HG02884 (cell line): ENCODE measurements at regions not wholly inside any gene's neighbourhood (a gene's known extent, or its start where the extent isn't known, plus 50 kb on each side); places are given as distances from the start of the nearest gene placed in this dataset.

Source experiments
- ATAC-seq: cut with Tn5 transposase; IDR thresholded peaks from one replicate; pipeline ENCODE4 v1.9.1; 2021; ENCODE audit warnings: mild to moderate bottlenecking, moderate library complexity; ENCODE audit not compliant: unreplicated experiment

DNA sequence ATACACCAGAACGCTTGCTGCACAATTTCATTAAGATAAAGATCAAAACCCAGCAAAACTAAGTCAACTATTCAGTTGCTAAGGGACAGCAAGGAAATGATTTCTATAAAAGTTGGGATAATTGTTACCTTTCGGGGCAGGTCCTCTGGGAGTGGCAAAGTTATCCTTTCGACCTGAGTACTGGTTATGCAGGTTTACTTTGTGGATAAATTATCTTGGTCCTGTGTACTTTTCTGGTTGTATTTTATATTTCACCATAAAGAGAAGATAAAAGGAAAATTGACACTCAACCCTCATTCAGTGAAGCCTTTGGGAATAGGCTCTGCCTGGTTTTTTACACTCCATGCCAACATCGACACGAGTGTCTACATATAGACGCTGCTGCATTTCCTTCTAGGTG lies 146.5 kb downstream of the SYK start:
- ATAC-seq, result no peak

- no peak for ATAC-seq
Measured at GRCh38 chr9:90950600-90950999, 149.0 kb downstream of the SYK start.

GRCh38 chr9:90953200-90953599 lies 151.6 kb downstream of the SYK start:
- ATAC-seq, result no peak

GRCh38 chr9:90953805-90954204 lies 152.2 kb downstream of the SYK start:
- ATAC-seq, result no peak

- no peak for ATAC-seq
Measured at GRCh38 chr9:90956026-90956810, 154.6 kb downstream of the SYK start.

- ATAC-seq, result no peak
Measured at GRCh38 chr9:90958328-90958727, 156.7 kb downstream of the SYK start.

DNA sequence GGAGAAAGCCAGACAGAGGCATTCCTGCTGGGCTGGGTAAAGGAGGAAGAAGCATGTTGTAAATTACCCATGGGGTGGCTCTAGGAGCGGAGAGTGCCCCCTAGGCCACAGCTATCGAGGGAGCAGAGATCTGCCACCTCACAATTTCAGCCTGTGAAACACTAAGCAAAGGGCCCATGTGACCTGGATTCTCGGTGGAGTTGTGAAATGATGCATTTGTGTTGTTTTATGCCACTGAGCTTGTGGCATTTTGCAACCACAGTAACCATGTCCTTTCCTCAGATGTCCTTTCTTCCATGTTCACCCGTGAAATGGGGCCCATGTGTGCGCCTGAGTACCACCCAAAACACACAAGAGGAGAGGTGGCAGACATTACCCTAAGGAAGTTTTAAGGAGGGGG lies 159.3 kb downstream of the SYK start:
- ATAC-seq, result no peak

DNA sequence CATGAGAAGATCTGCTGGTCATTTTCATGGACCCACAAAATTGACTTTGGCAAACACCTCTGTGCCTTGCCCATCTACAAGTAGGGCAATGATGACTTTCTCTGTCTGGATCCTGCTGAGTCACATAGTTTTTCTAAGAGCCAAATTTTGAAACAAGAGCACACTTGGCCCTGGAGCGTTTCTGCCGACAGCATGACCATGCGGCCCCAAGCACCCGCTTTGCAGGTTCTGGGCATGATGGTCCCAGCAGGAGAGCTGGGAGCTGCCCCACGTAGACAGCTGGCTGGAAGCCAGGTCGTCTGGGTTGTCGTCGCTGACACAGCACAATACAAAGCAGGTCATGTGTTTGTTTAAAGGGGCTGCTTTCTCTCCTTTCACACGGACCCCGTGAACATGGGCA lies 159.8 kb downstream of the SYK start:
- no peak for ATAC-seq

GRCh38 chr9:90964101-90965020 lies 162.7 kb downstream of the SYK start:
- ATAC-seq, result no peak

DNA sequence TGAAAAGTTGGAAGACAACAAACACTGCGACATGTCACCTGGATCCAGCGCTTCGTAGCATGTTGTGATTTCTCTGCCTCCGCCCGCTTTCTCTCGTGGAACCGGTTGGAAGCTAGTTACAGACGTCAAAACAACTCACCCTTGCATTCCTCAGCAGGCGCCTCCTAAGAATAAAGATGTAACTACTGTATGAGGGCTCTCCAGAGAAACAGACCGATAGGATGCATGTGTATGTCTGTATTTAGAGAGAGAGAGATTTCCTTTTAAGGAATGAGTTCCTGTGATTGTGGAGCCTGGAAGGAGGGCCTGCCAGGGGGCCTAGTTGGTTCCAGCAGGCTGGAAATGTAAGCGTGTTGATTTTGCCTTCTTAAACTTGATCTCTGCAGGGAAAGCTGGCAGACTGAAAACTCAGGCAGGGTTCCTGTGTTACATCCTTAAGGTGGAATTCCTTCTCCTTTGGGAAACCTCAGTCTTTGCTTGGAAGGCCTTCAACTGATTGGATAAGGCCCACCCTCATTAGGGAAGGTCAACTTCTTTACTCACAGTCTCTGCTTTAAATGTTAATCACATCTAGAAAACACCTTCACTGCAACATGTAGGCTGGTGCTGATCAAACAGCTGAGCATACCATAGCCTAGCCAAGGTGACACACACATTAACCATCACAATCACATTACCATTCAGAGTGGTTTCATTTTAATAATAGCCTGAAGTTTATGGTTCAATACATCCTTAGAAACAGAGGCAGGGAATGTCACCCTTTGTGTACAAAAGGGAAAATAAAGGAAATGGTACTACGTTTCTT lies 163.8 kb downstream of the SYK start:
- no peak for ATAC-seq

DNA sequence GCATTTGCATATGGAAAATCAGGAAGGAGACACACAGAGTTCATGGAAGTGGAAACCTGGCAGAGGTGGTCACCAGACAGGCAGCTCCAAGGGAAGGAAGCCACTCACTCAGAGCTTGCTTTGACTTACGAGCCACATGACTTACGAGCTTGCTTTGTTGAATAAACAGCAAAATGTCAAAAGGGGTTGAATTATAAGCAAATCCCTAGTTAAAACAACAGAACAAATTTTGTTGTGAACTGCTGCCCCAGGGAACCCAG lies 164.3 kb downstream of the SYK start:
- ATAC-seq, result no peak

GRCh38 chr9:90966480-90967144 lies 165.0 kb downstream of the SYK start:
- no peak for ATAC-seq

- ATAC-seq, result no peak
Measured at GRCh38 chr9:90967145-90967538, 165.5 kb downstream of the SYK start.

DNA sequence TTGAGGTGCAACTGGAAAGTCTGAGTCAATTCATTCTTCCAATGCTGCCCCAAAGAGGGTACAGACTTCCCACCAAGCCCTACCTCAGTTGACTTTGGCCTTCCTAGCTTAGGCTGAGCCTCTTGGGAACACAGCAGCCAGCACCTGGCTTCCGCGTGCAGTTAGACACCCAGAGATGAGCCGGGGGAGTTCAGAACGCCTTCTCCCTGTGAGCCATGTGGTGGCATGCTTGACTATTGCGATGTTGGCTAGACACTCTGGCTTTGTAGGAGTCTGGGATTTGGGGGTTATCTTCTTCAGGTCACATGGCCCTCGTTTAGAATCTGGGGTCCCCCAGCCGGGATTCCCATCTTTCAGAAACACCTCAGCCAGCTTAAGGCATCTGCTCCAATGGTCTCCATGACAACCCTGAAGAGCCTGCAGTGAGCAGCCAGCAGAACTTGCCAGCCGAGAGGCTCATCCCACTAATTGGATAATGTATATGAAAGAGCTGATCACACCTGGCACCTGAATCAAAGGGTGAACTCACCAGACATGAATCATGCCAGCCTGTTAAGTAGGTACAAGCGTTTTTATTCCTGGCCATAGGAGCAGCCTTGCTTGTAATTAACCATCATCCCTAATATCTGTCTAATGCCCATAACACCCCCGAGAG lies 167.5 kb downstream of the SYK start:
- no peak for ATAC-seq

DNA sequence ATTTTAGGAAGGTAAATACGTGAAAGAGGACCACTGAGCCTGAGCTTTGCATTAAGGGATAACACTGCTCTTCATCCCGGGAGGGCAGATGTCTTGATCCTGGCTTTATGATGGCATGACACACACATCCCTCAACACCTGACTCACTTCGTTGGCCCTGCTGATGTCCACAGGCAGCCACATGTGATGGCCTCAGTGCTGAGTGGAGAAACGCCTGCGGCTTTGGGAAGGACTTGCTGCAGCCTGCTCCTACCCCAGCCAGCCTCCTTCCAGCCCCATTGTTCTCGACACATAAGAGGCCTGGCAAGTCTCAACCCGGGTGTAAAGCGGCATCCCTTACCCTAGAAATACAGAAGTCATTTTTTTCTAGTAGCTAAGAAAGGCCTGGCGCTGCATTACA lies 169.0 kb downstream of the SYK start:
- no peak for ATAC-seq

DNA sequence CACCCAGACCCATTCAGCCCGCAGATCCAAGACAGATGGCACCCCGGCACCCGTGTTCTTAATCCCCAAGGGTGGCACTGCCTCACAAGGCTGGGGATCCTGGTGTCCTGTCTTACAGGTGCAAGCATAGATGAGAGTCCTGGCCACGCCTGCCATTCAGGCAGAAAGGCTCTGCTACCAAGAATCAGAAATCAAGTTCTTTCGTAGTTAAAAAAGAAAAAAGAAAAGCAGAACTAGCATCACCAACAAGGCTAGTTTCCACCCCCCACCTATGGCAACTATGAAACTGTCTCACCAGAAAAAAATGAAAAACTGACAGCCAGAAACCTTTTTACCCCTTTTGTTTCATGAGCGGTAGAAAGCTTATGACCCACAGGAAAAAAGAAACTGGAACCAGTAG lies 170.4 kb downstream of the SYK start:
- no peak for ATAC-seq

GRCh38 chr9:90974016-90974415 lies 172.4 kb downstream of the SYK start:
- ATAC-seq, result no peak

DNA sequence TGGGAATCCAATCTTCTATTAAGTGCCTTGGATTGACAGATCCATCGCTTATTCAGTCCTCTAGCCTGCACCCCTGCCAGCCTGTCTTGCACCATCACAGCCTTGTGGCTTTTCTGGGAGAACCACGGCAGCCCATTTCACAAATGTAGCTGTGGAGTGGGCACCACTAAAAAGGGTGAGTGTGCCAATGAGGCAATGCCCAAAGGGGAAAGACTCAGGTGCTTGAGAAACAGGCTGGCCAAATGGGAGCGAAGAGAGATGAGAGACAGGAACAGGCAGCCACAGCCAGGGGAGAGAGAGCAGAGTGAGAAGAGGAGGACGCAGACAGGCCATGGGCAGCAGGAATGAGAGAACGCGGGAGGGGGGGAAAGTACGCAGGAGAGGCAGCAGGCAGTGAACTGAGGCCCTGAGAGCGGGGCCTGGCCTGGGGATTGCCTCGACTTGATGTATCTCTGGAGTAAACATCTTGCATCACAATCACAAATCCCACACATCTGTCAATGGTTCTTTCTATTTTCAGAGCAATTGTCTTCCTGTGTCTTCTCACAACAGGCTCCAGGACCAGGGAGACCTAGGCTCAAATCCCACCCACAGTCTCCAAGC lies 173.1 kb downstream of the SYK start:
- no peak for ATAC-seq

- no peak for ATAC-seq
Measured at GRCh38 chr9:90975781-90976538, 174.3 kb downstream of the SYK start.
